Activated CD4-positive, alpha-beta T cell treated with anti-CD3 and anti-CD28 coated beads, Interleukin-2, amount 50 U/mL, for 48 hours (primary cell): ENCODE measurements at regions not wholly inside any gene's neighbourhood (a gene's known extent, or its start where the extent isn't known, plus 50 kb on each side); places are given as distances from the start of the nearest gene placed in this dataset.

Experiments
- DNase-seq, 2 experiments: peaks; one replicate each; pipeline ENCODE4 v3.0.0-alpha.2; 2020

- no peak for DNase-seq
Measured at GRCh38 chr4:155548173-155548572, 118.5 kb upstream of the GUCY1A1 start.

- no peak for DNase-seq
Measured at GRCh38 chr4:155546451-155546850, 120.2 kb upstream of the GUCY1A1 start.

- no peak for DNase-seq
Measured at GRCh38 chr4:155545456-155545855, 121.2 kb upstream of the GUCY1A1 start.

- DNase-seq, result no peak
Measured at GRCh38 chr4:155544547-155544946, 122.1 kb upstream of the GUCY1A1 start.

GRCh38 chr4:155543126-155543765 lies 123.4 kb upstream of the GUCY1A1 start:
- DNase-seq, result no peak

GRCh38 chr4:155542415-155542814 lies 124.2 kb upstream of the GUCY1A1 start:
- DNase-seq, result no peak

GRCh38 chr4:155541716-155542115 lies 124.9 kb upstream of the GUCY1A1 start:
- no peak for DNase-seq

GRCh38 chr4:155540698-155541097 lies 126.0 kb upstream of the GUCY1A1 start:
- no peak for DNase-seq

GRCh38 chr4:155539746-155540145 lies 126.9 kb upstream of the GUCY1A1 start:
- no peak for DNase-seq

- no peak for DNase-seq
Measured at GRCh38 chr4:155535802-155536454, 130.7 kb upstream of the GUCY1A1 start.

- DNase-seq, result no peak
Measured at GRCh38 chr4:155532373-155533085, 134.1 kb upstream of the GUCY1A1 start.

- no peak for DNase-seq
Measured at GRCh38 chr4:155530857-155531256, 135.8 kb upstream of the GUCY1A1 start.

GRCh38 chr4:155530290-155530689 lies 136.4 kb upstream of the GUCY1A1 start:
- DNase-seq, result no peak

GRCh38 chr4:155529716-155530115 lies 136.9 kb upstream of the GUCY1A1 start:
- DNase-seq, result no peak

GRCh38 chr4:155529272-155529671 lies 137.4 kb upstream of the GUCY1A1 start:
- no peak for DNase-seq

- no peak for DNase-seq
Measured at GRCh38 chr4:155526452-155527169, 140.0 kb upstream of the GUCY1A1 start.

- DNase-seq, result no peak
Measured at GRCh38 chr4:155524926-155525455, 141.7 kb upstream of the GUCY1A1 start.

- DNase-seq, result no peak
Measured at GRCh38 chr4:155523358-155523757, 143.3 kb upstream of the GUCY1A1 start.

GRCh38 chr4:155522201-155522600 lies 144.4 kb upstream of the GUCY1A1 start:
- DNase-seq, result no peak

- DNase-seq, result no peak
Measured at GRCh38 chr4:155521382-155521781, 144.6 kb upstream of the MAP9 start.

- DNase-seq, result no peak
Measured at GRCh38 chr4:155515444-155516075, 138.8 kb upstream of the MAP9 start.

GRCh38 chr4:155514628-155515027 lies 137.9 kb upstream of the MAP9 start:
- no peak for DNase-seq

GRCh38 chr4:155512817-155513216 lies 136.1 kb upstream of the MAP9 start:
- DNase-seq, result no peak
